HG02981 (cell line): ENCODE measurements at regions not wholly inside any gene's neighbourhood (a gene's known extent, or its start where the extent isn't known, plus 50 kb on each side); places are given as distances from the start of the nearest gene placed in this dataset.
"Not testable (repeated sequence)": the region's sequence is repeated elsewhere in the genome, so short reads cannot be mapped to it uniquely, and the experiment has no call there.

Source experiments
- ATAC-seq: cut with Tn5 transposase; IDR thresholded peaks from one replicate; pipeline ENCODE4 v1.9.1; 2021; ENCODE audit warnings: mild to moderate bottlenecking, moderate library complexity; ENCODE audit not compliant: unreplicated experiment

GRCh38 chr2:187775196-187775595, 221.0 kb upstream of the TFPI start:
- ATAC-seq = no peak

GRCh38 chr2:187775651-187776050, 221.4 kb upstream of the TFPI start:
- ATAC-seq = no peak

DNA sequence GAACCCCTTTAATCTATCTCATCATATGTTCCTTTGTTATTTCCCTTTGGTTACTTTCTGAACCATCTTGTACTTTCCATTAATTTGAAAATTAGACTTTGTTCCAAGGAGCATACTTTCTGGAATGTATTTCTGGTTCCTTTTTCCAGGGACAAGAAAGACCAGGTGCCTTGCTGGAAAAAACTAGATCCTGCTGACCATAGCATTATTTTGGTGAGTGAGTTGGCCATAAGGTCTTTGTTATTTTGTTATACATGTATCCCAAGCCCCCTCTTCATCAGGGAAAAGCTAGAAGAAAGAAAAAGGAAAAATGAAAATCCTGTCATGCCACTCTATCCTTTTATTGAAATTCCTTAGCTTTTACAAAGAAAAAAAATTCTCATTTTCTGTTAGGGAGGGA, 228.1 kb upstream of the TFPI start:
- ATAC-seq = no peak

DNA sequence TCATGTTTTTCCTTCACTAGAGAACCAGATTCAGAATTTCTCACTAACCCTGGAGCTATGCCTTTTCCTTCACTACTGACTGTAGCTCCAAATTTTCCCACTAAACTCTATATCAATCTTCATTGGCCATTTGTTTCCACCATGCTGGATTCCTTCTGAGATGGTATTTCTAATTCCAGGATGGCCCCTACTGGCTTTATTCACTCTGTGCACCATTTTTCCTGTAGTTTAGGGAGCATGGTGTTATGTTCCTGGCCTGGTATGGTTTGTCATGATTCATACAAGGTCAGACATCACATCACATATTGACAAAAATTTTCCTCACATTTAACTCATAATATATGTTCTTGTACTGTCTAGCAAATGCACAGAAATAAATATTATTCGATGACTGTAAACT, 229.2 kb upstream of the TFPI start:
- ATAC-seq = no peak

GRCh38 chr2:187784138-187784537, 229.9 kb upstream of the TFPI start:
- ATAC-seq = not testable (repeated sequence)

GRCh38 chr2:187799601-187800000, 245.4 kb upstream of the TFPI start:
- no peak for ATAC-seq

DNA sequence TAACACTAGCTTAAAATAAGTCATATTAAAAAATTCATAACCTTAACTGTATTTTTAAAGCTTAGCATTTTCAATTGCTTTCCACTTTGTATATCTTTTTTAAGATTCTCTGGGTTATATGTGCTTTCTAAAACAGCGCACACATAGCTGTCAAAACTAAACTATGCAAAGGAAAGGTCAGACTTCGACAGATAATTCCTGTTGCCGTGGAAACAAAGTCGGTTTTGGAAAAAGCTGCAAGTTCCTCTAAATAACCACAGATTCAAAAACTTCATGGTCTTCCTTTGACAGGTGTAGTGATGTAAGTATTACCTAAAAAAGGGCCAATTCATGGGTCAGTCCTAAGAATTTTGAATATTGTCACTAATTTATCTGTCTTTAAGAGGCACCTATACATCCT, 249.6 kb upstream of the TFPI start:
- ATAC-seq = no peak

DNA sequence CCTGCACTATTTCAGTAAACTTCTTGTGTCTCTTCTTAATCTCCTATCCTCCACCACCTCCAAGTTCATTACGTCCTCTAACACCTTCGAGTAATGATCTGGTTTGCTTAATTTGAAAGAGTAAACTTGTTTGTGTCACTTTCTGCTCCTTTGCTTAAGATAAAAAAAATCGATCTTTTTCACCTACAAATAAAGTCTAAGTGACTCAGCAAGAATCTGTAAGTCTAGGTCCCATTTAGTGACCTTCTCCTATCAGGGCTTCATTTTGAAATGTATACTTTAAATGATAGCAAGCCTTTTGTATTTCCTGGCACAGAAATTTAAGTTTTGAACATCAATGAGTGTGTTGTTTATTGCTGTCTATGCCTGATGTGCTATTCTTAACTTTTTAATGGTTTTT, 260.9 kb upstream of the TFPI start:
- no peak for ATAC-seq

GRCh38 chr2:187819624-187820023, 265.4 kb upstream of the TFPI start:
- no peak for ATAC-seq

DNA sequence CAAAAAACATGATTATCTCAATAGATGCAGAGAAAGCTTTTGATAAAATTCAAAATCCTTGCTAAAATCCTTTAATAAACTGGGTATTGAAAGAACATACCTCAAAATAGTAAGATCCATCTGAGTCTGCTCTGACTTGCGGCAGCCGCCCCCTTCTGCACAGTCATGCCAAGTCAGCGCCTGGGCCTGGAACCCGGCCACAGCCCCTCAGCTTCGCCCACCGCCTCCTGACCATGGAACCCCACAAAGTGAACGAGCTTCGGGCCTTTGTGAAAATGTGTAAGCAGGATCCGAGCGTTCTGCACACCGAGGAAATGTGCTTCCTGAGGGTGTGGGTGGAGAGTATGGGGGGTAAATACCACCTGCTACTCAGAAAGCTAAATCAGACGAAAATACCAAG, 270.9 kb upstream of the TFPI start:
- no peak for ATAC-seq

GRCh38 chr2:187826023-187826422, 271.8 kb upstream of the TFPI start:
- no peak for ATAC-seq

GRCh38 chr2:187834787-187835186, 280.6 kb upstream of the TFPI start:
- ATAC-seq = no peak

- ATAC-seq = no peak
Observed at GRCh38 chr2:187838690-187839089, 284.5 kb upstream of the TFPI start.

DNA sequence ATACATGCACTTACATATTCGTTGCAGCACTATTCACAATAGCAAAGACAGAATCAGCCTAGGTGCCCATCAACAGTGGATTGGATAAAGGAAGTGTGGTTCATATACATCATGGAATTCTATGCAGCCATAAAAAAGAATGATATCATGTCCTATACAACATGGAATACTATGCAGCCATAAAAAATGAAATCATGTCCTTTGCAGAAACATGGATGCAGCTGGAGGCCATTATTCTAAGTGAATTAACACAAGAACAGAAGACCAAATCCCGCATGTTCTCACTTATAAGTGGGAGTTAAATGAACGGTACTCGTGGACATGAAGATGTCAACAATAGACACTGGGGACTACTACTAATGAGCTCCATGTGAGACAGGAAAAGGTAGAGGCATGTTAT, 288.1 kb upstream of the TFPI start:
- no peak for ATAC-seq

GRCh38 chr2:187842978-187843847, 289.0 kb upstream of the TFPI start:
- ATAC-seq = peak; percentile 71

DNA sequence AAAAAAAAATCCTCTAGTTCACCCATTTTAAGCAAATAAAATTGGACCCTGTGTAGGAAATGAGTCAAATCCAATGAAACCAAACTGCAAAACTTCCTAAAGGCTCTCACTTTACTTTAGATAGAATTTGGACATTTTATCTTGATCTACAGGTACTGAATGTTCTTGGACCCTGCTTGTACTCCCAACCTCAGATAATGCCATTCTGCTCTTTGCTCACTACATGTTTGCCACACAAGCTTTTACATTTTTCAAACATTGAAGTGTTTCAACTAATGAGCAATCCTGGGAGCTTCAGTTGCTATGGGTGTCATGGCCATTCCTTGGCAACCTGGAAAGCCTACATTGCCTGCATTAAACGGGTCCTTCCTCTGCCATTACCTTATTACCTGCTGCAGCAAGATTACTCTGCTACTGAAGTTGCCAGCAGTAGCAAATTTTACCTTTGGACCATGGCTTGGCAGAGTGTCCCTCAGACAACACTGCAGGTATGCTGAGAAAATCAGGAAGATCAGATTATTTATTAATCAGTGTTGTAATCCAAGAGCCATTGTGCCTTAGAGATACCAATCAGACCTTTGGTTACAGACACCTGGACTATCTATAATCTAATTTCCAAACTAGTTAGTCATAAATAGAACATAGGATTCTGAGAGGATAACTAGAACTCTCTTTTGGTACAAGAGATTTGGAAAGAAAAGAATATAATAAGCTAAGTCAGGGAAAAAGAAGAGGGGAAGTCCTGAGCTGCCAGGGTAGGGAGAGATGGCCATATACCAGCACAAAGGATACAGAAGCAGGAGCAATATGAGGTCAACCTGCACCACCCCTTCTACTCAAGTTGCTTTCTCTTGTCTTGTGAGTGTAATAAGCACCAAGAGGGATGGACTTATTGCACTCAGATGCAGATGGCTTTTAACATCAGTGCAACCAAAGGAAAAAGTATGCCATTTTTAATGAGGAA, 293.3 kb upstream of the TFPI start:
- no peak for ATAC-seq

GRCh38 chr2:187851955-187852561, 297.8 kb upstream of the TFPI start:
- ATAC-seq = no peak

- no peak for ATAC-seq
Observed at GRCh38 chr2:187853381-187853791, 299.2 kb upstream of the TFPI start.

GRCh38 chr2:187854801-187855200, 300.6 kb upstream of the TFPI start:
- no peak for ATAC-seq

DNA sequence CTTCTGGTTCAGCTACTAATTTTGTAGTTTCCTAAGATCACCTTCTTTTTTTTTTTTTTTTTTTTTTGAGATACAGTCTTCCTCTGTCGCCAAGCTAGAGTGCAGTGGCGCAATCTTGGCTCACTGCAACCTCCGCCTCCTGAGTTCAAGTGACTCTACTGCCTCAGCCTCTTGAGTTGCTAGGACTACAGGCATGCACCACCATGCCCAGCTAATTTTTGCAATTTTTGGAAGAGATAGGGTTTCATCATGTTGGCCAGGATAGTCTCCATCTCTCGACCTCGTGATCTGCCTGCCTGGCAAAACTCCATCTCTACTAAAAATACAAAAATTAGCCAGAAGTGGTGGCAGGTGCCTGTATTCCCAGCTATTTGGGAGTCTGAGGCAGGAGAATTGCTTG, 301.5 kb upstream of the TFPI start:
- no peak for ATAC-seq

DNA sequence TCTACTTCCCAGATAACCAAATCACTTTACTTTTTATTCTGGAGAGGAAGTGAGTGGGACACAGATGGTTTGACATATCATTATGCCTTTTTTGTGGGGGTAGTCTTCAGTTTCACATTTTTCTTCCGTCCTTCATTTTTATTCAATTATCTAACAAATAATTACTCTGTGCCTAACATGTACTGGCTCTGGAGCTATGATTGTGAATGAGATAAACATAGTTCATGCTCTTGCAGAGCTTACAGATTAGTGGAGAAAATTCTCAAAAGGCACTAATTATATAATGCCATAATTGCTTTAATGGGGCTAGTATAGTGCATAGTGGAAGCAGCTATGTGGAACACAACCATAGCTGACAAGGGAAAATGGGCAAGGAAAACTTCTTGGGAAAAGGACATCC, 303.6 kb upstream of the TFPI start:
- ATAC-seq = no peak
